ENCODE measurements at regions not wholly inside any gene's neighbourhood (a gene's known extent, or its start where the extent isn't known, plus 50 kb on each side); places are given as distances from the start of the nearest gene placed in this dataset.

DNA sequence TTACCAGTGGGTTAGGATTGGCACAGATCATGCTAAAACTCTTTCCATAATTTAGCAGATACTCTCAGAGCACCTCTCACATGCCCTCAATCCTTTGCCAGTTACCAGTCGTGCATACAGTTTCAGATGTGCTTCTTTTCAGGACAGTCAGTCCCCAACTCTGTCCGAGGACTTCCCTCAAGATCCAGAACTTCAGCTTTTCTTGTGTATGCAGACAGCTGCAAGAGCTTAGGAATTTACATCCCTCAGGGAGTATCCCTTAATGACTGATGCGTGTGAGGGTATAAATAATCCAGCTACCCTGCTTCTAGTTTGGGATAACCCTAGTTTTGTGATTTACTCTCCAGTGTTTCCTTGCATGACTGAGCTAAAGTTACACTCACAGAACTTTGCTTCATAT lies 393.0 kb upstream of the PLXNA2 start (continued):
- TF ChIP-seq, protein P1, sequence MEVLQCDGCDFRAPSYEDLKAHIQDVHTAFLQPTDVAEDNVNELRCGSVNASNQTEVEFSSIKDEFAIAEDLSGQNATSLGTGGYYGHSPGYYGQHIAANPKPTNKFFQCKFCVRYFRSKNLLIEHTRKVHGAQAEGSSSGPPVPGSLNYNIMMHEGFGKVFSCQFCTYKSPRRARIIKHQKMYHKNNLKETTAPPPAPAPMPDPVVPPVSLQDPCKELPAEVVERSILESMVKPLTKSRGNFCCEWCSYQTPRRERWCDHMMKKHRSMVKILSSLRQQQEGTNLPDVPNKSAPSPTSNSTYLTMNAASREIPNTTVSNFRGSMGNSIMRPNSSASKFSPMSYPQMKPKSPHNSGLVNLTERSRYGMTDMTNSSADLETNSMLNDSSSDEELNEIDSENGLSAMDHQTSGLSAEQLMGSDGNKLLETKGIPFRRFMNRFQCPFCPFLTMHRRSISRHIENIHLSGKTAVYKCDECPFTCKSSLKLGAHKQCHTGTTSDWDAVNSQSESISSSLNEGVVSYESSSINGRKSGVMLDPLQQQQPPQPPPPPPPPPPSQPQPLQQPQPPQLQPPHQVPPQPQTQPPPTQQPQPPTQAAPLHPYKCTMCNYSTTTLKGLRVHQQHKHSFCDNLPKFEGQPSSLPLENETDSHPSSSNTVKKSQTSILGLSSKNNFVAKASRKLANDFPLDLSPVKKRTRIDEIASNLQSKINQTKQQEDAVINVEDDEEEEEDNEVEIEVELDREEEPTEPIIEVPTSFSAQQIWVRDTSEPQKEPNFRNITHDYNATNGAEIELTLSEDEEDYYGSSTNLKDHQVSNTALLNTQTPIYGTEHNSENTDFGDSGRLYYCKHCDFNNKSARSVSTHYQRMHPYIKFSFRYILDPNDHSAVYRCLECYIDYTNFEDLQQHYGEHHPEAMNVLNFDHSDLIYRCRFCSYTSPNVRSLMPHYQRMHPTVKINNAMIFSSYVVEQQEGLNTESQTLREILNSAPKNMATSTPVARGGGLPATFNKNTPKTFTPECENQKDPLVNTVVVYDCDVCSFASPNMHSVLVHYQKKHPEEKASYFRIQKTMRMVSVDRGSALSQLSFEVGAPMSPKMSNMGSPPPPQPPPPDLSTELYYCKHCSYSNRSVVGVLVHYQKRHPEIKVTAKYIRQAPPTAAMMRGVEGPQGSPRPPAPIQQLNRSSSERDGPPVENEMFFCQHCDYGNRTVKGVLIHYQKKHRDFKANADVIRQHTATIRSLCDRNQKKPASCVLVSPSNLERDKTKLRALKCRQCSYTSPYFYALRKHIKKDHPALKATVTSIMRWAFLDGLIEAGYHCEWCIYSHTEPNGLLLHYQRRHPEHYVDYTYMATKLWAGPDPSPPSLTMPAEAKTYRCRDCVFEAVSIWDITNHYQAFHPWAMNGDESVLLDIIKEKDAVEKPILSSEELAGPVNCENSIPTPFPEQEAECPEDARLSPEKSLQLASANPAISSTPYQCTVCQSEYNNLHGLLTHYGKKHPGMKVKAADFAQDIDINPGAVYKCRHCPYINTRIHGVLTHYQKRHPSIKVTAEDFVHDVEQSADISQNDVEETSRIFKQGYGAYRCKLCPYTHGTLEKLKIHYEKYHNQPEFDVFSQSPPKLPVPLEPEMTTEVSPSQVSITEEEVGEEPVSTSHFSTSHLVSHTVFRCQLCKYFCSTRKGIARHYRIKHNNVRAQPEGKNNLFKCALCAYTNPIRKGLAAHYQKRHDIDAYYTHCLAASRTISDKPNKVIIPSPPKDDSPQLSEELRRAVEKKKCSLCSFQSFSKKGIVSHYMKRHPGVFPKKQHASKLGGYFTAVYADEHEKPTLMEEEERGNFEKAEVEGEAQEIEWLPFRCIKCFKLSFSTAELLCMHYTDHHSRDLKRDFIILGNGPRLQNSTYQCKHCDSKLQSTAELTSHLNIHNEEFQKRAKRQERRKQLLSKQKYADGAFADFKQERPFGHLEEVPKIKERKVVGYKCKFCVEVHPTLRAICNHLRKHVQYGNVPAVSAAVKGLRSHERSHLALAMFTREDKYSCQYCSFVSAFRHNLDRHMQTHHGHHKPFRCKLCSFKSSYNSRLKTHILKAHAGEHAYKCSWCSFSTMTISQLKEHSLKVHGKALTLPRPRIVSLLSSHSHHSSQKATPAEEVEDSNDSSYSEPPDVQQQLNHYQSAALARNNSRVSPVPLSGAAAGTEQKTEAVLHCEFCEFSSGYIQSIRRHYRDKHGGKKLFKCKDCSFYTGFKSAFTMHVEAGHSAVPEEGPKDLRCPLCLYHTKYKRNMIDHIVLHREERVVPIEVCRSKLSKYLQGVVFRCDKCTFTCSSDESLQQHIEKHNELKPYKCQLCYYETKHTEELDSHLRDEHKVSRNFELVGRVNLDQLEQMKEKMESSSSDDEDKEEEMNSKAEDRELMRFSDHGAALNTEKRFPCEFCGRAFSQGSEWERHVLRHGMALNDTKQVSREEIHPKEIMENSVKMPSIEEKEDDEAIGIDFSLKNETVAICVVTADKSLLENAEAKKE (CRISPR knock-in tag; IDR thresholded peaks at IDR 0.05) = no peak

DNA sequence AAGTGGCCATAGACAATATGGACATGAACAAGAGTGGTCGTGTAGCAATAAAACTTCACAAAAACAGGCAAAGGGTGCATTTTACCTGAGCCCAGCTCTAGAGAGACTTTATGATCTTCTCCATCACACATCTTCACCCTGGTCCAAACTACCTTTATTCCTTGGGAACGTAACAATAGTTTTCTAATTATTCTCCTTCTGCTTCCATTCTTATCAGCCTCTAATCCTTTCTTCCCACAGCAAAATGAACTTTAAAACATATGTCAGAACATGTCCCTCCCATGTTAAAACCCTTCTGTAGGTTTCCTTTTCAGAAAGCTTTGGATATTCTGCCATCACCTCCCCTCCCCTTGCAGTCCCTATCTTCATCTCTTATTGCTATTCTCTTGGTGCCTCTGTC lies 395.2 kb upstream of the PLXNA2 start:
- Mint-ChIP-seq H3K9me3 (no peaks in the 10 kb centered on the region; the same call in 2 of the 3 replicates), H3K36me3 (ENCODE audit: low read depth) (no peaks in the 10 kb centered on the region), H3K4me3 (no peak overlapping the region), H3K4me1 (peaks cover 12% of the 10 kb centered on the region), H3K27ac (no peak overlapping the region), H3K27me3 (ENCODE audit: insufficient read depth, low read depth, poor library complexity) (no peaks in the 10 kb centered on the region)
- no peak overlapping the region for H3K4me3 ChIP-seq
- no peak overlapping the region for H3K27ac ChIP-seq (ENCODE audit: low read depth)
- no peaks in the 10 kb centered on the region; the same call in 1 of the 2 replicates for H3K4me1 ChIP-seq (ENCODE audit: insufficient read depth)
- H3K36me3 ChIP-seq (ENCODE audit: insufficient read depth) = no peaks in the 10 kb centered on the region
- no peaks in the 10 kb centered on the region for H3K79me2 ChIP-seq (replicated peaks; ENCODE audit: insufficient read depth)
- H3K9me2 ChIP-seq (ENCODE audit: insufficient read depth) = no peaks in the 10 kb centered on the region; the same call in 1 of the 2 replicates
- no peak overlapping the region for H3K4me2 ChIP-seq
- H2AFZ ChIP-seq = no peak overlapping the region
- DNase-seq (ENCODE audit: low spot score) = no peak
- no peak for ATAC-seq
- H3K27me3 ChIP-seq (ENCODE audit: insufficient read depth) = no peaks in the 10 kb centered on the region
- no peaks in the 10 kb centered on the region for H3F3A ChIP-seq (replicated peaks; ENCODE audit: low read depth)
- H4K20me1 ChIP-seq (replicated peaks; ENCODE audit: insufficient read depth) = no peaks in the 10 kb centered on the region
- TF ChIP-seq EZH2phosphoT487 (IDR thresholded peaks at IDR 0.05; ENCODE audit: unreplicated experiment) (no peak), CREB1 (CRISPR knock-in tag; IDR thresholded peaks at IDR 0.05; ENCODE audit: low read depth) (no peak), ZNF114 (CRISPR knock-in tag; IDR thresholded peaks at IDR 0.05) (no peak), JUNB (IDR thresholded peaks at IDR 0.05; ENCODE audit: unreplicated experiment) (no peak), STAT1 (IDR thresholded peaks at IDR 0.05; ENCODE audit: unreplicated experiment) (no peak), NANOG (IDR thresholded peaks at IDR 0.05; ENCODE audit: borderline replicate concordance) (no peak), EZH2 (IDR thresholded peaks at IDR 0.05; ENCODE audit: low read depth, unreplicated experiment) (no peak)
- TF ChIP-seq, protein P1 (CRISPR knock-in tag; IDR thresholded peaks at IDR 0.05) = no peak
- TF ChIP-seq, protein P2, sequence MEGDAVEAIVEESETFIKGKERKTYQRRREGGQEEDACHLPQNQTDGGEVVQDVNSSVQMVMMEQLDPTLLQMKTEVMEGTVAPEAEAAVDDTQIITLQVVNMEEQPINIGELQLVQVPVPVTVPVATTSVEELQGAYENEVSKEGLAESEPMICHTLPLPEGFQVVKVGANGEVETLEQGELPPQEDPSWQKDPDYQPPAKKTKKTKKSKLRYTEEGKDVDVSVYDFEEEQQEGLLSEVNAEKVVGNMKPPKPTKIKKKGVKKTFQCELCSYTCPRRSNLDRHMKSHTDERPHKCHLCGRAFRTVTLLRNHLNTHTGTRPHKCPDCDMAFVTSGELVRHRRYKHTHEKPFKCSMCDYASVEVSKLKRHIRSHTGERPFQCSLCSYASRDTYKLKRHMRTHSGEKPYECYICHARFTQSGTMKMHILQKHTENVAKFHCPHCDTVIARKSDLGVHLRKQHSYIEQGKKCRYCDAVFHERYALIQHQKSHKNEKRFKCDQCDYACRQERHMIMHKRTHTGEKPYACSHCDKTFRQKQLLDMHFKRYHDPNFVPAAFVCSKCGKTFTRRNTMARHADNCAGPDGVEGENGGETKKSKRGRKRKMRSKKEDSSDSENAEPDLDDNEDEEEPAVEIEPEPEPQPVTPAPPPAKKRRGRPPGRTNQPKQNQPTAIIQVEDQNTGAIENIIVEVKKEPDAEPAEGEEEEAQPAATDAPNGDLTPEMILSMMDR (conservative IDR thresholded peaks at IDR 0.05; ENCODE audit: low read depth in 2 of 2) = no peak

All from GM23338 (cell line).